GM19025 (cell line): ENCODE measurements at regions not wholly inside any gene's neighbourhood (a gene's known extent, or its start where the extent isn't known, plus 50 kb on each side); places are given as distances from the start of the nearest gene placed in this dataset.
"Not testable (repeated sequence)": the region's sequence is repeated elsewhere in the genome, so short reads cannot be mapped to it uniquely, and the experiment has no call there.

Experiments used
- ATAC-seq: cut with Tn5 transposase; IDR thresholded peaks from one replicate; pipeline ENCODE4 v1.9.1; 2021; ENCODE audit warnings: mild to moderate bottlenecking, low read depth, moderate library complexity; ENCODE audit not compliant: unreplicated experiment

GRCh38 chr18:39305766-39306165 lies 1740.2 kb upstream of the CELF4 start:
- ATAC-seq = no peak

- no peak for ATAC-seq
Measured at GRCh38 chr18:39302481-39302880, 1736.9 kb upstream of the CELF4 start.

- no peak for ATAC-seq
Measured at GRCh38 chr18:39299152-39299551, 1733.6 kb upstream of the CELF4 start.

GRCh38 chr18:39297225-39297624 lies 1731.6 kb upstream of the CELF4 start:
- ATAC-seq = no peak

GRCh38 chr18:39296293-39296888 lies 1730.8 kb upstream of the CELF4 start:
- no peak for ATAC-seq

GRCh38 chr18:39276764-39277163 lies 1711.2 kb upstream of the CELF4 start:
- no peak for ATAC-seq

- no peak for ATAC-seq
Measured at GRCh38 chr18:39274535-39274934, 1708.9 kb upstream of the CELF4 start.

GRCh38 chr18:39272230-39272629 lies 1706.6 kb upstream of the CELF4 start:
- ATAC-seq = no peak

- ATAC-seq = no peak
Measured at GRCh38 chr18:39271654-39272053, 1706.1 kb upstream of the CELF4 start.

GRCh38 chr18:39260565-39260964 lies 1695.0 kb upstream of the CELF4 start:
- no peak for ATAC-seq

- no peak for ATAC-seq
Measured at GRCh38 chr18:39259736-39260135, 1694.1 kb upstream of the CELF4 start.

- ATAC-seq = no peak
Measured at GRCh38 chr18:39244242-39244641, 1678.6 kb upstream of the CELF4 start.

- ATAC-seq = no peak
Measured at GRCh38 chr18:39241534-39241933, 1675.9 kb upstream of the CELF4 start.

GRCh38 chr18:39238981-39239660 lies 1673.5 kb upstream of the CELF4 start:
- ATAC-seq = no peak

GRCh38 chr18:39235118-39235719 lies 1669.6 kb upstream of the CELF4 start:
- ATAC-seq = no peak

GRCh38 chr18:39232937-39233336 lies 1667.3 kb upstream of the CELF4 start:
- no peak for ATAC-seq

GRCh38 chr18:39232490-39232889 lies 1666.9 kb upstream of the CELF4 start:
- ATAC-seq = no peak

GRCh38 chr18:39230086-39230803 lies 1664.6 kb upstream of the CELF4 start:
- ATAC-seq = no peak

- ATAC-seq = not testable (repeated sequence)
Measured at GRCh38 chr18:39227769-39228168, 1662.2 kb upstream of the CELF4 start.

GRCh38 chr18:39225373-39225772 lies 1659.8 kb upstream of the CELF4 start:
- no peak for ATAC-seq

- no peak for ATAC-seq
Measured at GRCh38 chr18:39223283-39223682, 1657.7 kb upstream of the CELF4 start.
